Psoas muscle (tissue), 7 donors: ENCODE measurements at regions not wholly inside any gene's neighbourhood (a gene's known extent, or its start where the extent isn't known, plus 50 kb on each side); places are given as distances from the start of the nearest gene placed in this dataset.

Experiments
- ATAC-seq, 4 donors: fragments of 200-7000 bp; cut with Tn5 transposase; one replicate each; pipeline ENCODE4 v1.9.1; 2020; ENCODE audit warnings: moderate library complexity in 3 of 4, mild to moderate bottlenecking in 2 of 4
- DNase-seq, 2 donors: peaks; one replicate each; pipeline ENCODE4 v3.0.0-alpha.2; 2020
- H3K27ac ChIP-seq: fragments of 200-600 bp; one replicate; pipeline ENCODE4 v1.8.0; 2022
- H3K27me3 ChIP-seq, 3 donors: fragments of 200-600 bp in 1 of 3; one replicate each; pipeline versions ENCODE4 v1.6.1 to v1.8.0; 2013 to 2022; ENCODE audit warnings: low read length in 2 of 3, mild to moderate bottlenecking in 2 of 3, moderate library complexity in 1 of 3; ENCODE audit not compliant: insufficient read depth in 3 of 3
- H3K36me3 ChIP-seq, 2 donors: fragments of 200-600 bp in 1 of 2; one replicate each; pipeline versions ENCODE4 v1.6.1 to v1.8.0; 2013 to 2022; ENCODE audit warnings: low read depth in 1 of 2, mild to moderate bottlenecking in 1 of 2, moderate library complexity in 1 of 2; ENCODE audit not compliant: insufficient read depth in 1 of 2
- H3K4me1 ChIP-seq: fragments of 200-600 bp; one replicate; pipeline ENCODE4 v1.8.0; 2022
- H3K4me3 ChIP-seq: fragments of 200-600 bp; one replicate; pipeline ENCODE4 v1.8.0; 2022; ENCODE audit warnings: mild to moderate bottlenecking
- H3K9me3 ChIP-seq: fragments of 200-600 bp; one replicate; pipeline ENCODE4 v1.8.0; 2022
- CTCF ChIP-seq: fragments of 200-600 bp; IDR thresholded peaks from one replicate; pipeline ENCODE4 v1.8.0; 2022; ENCODE audit warnings: antibody characterized with exemption
- WGBS, 3 donors: extraction: QIAGEN DNeasy Blood & Tissue Kit; methylation state at CpG; one replicate each; pipeline versions ENCODE4 v1.1.6 to v1.1.7; 2013; 5-methylcytosine and 5-hydroxymethylcytosine counted together
- intact Hi-C, 2 donors: fragments of 100-400 bp; cut with DNase I; formaldehyde crosslinking; loops; one replicate each; pipeline versions ENCODE4 v1.11.0 to v1.14.2; 2022
- donor health status: healthy with polysubstance abuse.
- donor health status: DM: no; HTN: no; CAD: no; lungs with moderate emphysema.
- donor health status: Bipolar disorder and iron deficiency.
- donor health status: healthy.
- donor health status: DM: yes; HTN: yes; CAD: no.
- donor health status: DM: no; HTN: no; CAD: no.
- donor health status: DM: yes; HTN: yes; CAD: no.

GRCh38 chr2:39937621-39938020 lies 158.6 kb upstream of the THUMPD2 start:
- WGBS, 3 donors = 74 to 76% (median 75%) methylated on average over 3 of the region's 3 CpGs
- Histone ChIP-seq H3K9me3 (no peaks in the 10 kb centered on the region), H3K4me3 (no peak overlapping the region), H3K36me3 (no peaks in the 10 kb centered on the region), H3K4me1 (no peaks in the 10 kb centered on the region), H3K27me3 (no peaks in the 10 kb centered on the region), H3K27ac (no peak overlapping the region)
- no peak for DNase-seq
- intact Hi-C loops = no loop called here
- ATAC-seq = no peak
- no peak for TF ChIP-seq CTCF

- no peaks in the 10 kb centered on the region for H3K27me3 ChIP-seq
- no peak overlapping the region for H3K4me3 ChIP-seq
- no peaks in the 10 kb centered on the region for H3K4me1 ChIP-seq
- H3K36me3 ChIP-seq = no peaks in the 10 kb centered on the region
- no peak overlapping the region for H3K27ac ChIP-seq
- TF ChIP-seq CTCF = no peak
- H3K9me3 ChIP-seq = no peaks in the 10 kb centered on the region
- no peak for ATAC-seq
- intact Hi-C loops = no loop called here
- DNase-seq = no peak
- WGBS, 3 donors = 92 to 96% (median 92%) methylated on average over 1 of the region's 1 CpG
Measured at GRCh38 chr2:39934851-39935250, 155.8 kb upstream of the THUMPD2 start.

- no peaks in the 10 kb centered on the region for H3K27me3 ChIP-seq
- TF ChIP-seq CTCF = no peak
- WGBS, 3 donors = 68 to 81% (median 72%) methylated on average over 3 of the region's 3 CpGs
- no peak overlapping the region for H3K4me3 ChIP-seq
- intact Hi-C loops = no loop called here
- no peak overlapping the region for H3K27ac ChIP-seq
- no peaks in the 10 kb centered on the region for H3K36me3 ChIP-seq
- ATAC-seq (no peak), DNase-seq (no peak)
- H3K9me3 ChIP-seq = no peaks in the 10 kb centered on the region
- H3K4me1 ChIP-seq = no peaks in the 10 kb centered on the region
Measured at GRCh38 chr2:39933196-39933595, 154.1 kb upstream of the THUMPD2 start.

- intact Hi-C loops = no loop called here
- no peaks in the 10 kb centered on the region for H3K36me3 ChIP-seq
- ATAC-seq (no peak), DNase-seq (no peak)
- no peak overlapping the region for H3K4me3 ChIP-seq
- H3K27ac ChIP-seq = no peak overlapping the region
- H3K9me3 ChIP-seq = no peaks in the 10 kb centered on the region
- WGBS, 3 donors = 89 to 97% (median 91%) methylated on average over 3 of the region's 3 CpGs
- H3K27me3 ChIP-seq = no peaks in the 10 kb centered on the region
- TF ChIP-seq CTCF = no peak
- H3K4me1 ChIP-seq = no peaks in the 10 kb centered on the region
Measured at GRCh38 chr2:39932198-39932597, 153.1 kb upstream of the THUMPD2 start.

- Histone ChIP-seq H3K36me3 (no peaks in the 10 kb centered on the region), H3K4me3 (no peak overlapping the region), H3K27me3 (no peaks in the 10 kb centered on the region), H3K4me1 (no peaks in the 10 kb centered on the region), H3K27ac (no peak overlapping the region), H3K9me3 (no peaks in the 10 kb centered on the region)
- DNase-seq (no peak), ATAC-seq (no peak)
- 90 to 93% (median 91%) methylated on average over 7 of the region's 7 CpGs for WGBS, 3 donors
- TF ChIP-seq CTCF = no peak
- intact Hi-C loops = no loop called here
Measured at GRCh38 chr2:39930175-39930917, 151.3 kb upstream of the THUMPD2 start.
